ENCODE measurements at regions not wholly inside any gene's neighbourhood (a gene's known extent, or its start where the extent isn't known, plus 50 kb on each side); places are given as distances from the start of the nearest gene placed in this dataset.
"Not testable (repeated sequence)": the region's sequence is repeated elsewhere in the genome, so short reads cannot be mapped to it uniquely, and the experiment has no call there.

DNA sequence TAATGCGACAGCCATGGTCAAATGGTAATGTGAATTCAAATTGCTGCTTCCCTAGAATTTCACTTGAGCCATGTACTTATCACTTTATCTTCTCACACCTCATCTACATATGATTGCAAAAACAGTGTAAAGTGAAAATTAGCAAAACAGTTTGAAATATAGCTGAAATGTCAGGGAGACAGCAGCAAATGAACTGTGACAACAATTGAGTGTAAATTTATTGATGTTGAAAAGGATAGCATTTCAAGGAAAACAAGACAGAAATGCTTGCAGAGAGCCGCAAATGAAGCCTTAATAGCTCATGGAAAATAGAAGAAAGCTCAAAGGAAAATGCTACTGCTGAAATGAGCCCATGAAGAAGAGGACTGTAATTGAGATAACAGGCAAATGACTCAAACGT is 516.2 kb upstream of the POT1 start:
- DNase-seq = no peak

DNA sequence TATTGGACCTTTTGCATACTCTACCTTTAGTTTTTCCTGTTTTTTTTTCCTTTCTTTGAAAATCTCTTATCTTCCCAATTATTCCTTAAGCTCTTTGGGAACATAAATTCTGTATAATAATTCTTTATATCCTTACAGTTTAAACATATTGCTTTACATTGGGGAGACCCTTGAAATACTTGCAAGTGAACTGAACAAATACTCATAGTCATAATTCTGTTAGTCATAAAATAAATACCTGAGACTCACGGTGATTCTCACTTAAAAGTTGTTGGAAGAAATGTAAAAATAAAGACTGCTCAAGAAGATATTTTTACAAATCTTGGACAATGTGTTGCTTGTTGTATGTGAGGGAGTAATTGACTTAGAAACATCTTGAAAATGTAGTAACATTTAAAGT is 515.2 kb upstream of the POT1 start:
- no peak for DNase-seq

DNA sequence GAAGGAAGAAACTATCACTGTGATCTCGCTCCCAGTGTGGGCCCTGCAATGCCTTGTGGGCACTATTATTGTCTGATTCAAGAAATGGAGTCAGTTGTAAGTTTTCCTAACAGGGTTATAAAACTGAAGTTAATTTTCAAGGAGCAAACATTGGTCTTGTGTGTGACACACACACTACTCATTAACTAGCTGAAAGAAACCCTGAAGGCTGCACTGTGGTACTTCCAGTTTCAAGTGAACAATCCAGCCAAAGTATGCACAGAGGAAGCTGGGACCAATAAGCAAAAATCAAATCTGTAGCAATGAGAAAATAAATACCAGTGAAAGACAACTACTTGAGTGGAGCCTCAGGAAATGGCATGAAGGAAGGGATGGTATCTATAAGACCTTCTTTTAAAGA is 506.6 kb upstream of the POT1 start:
- DNase-seq = no peak

DNA sequence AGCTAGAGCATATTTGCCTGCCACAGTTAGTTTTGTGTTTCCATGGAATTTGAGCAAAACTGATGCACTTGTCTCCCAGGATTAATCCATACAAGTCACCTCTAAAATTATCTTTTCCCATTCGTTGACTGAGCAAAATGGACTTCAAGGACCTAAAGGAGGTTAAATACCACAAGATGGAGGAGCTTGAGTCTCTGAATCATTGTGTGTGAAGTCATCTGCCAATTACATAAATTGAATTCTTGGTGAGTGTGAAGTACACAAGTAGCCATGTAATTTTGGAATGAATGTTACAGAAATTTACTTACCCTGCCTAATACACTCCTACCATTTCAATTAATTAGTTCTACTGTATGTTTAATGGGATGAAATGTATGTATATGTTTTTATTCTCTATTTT is 501.7 kb upstream of the POT1 start:
- no peak for DNase-seq

GRCh38 chr7:125430013-125430412 is 500.4 kb upstream of the POT1 start:
- no peak for DNase-seq

DNA sequence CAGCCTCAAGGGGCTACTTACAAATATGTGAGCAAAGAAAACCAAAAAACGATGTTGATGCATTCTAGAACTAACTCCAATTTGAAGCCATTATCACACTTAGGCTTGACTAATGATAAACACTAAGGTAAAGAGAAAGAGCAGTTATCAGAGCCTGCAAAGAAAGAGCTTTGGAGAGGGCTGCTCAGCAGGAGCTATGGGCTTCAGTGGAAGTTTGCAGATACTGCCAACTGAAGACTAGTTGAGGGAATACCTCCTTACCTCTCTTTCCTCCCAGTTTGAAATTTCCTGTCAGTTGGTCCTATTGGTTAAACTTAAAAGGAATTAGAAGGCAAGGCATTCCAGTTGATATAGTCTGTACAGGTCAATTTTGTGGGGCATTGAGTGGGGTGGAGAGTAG is 498.1 kb upstream of the POT1 start:
- no peak for DNase-seq

- no peak for DNase-seq
These were observed 495.9 kb upstream of the POT1 start for GRCh38 chr7:125425506-125425905.

DNA sequence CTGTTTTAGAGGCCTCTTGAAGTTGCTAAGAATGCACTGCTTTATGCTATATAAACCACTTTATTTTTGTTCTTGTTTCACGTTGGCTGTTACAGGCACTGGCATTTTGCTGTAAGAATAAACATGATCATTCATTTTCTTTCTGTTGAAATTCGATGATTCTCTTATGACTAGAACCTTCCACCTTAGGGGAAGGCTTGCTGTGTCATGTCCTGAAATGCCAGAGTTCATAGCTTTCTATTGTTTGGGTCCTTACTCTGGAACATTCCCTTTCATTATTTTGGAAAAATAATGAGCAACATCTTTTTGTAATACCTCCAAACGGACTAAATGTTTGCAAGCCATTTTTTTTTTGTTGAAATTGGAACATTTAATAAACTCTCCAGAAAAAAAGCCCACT is 495.1 kb upstream of the POT1 start:
- no peak for DNase-seq

GRCh38 chr7:125423458-125424155 is 494.0 kb upstream of the POT1 start:
- DNase-seq = peak in 1 of 5 donors; percentile 60

GRCh38 chr7:125421407-125421806 is 491.8 kb upstream of the POT1 start:
- not testable (repeated sequence) for DNase-seq

- DNase-seq = no peak
These were observed 483.5 kb upstream of the POT1 start for GRCh38 chr7:125412890-125413665.

GRCh38 chr7:125409921-125410320 is 480.3 kb upstream of the POT1 start:
- DNase-seq = no peak

DNA sequence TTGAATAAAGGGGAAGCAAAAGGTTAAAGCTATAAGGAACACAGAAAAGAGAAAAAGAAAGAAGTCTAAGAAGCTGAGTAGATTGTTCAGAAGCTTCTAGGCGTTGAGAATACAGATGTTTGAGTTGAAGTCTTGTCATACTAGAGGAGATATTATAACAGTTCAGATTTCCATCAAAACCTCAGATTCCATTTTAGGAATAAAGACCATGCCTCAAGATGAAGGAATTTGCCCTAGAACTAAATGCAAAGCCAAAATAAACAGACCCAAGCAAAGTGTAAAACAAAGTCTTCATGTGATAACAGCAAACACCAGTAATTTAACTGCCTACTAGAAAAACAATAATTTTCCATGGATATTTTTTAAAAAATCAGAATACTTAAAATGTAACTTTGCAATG is 476.5 kb upstream of the POT1 start:
- DNase-seq = no peak

- DNase-seq = no peak
These were observed 469.8 kb upstream of the POT1 start for GRCh38 chr7:125399408-125399807.

DNA sequence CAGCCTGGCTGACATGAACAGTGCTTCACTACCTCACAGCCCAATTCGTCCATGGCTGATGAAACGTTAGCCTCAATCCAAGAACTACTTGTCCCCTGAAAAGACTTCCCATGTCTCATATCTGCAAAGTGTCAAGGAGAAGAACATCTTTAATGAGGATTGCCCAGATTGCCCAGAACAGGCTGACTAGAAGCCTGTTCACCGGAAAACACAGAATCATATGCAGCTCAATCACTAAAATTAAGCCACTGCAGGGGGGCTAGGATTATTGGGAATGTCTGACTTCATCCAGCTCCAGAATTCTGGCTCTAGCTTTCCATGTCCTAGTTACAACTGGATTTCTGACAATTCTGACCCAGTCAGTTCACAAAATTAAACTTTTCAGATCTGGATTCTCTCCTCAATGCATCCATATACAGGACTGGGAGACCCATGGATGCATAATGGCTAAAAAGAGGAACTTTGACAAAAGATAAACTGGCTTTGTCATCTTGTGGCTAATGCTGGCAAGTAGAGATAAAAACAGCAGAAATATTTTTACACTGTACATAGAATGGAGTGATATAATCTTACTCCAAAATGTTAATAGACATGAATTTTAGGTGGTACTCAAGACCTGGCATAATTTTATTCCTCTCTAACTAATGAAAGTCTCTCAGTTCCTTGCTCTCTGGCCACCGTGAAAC is 467.0 kb upstream of the POT1 start:
- no peak for DNase-seq

DNA sequence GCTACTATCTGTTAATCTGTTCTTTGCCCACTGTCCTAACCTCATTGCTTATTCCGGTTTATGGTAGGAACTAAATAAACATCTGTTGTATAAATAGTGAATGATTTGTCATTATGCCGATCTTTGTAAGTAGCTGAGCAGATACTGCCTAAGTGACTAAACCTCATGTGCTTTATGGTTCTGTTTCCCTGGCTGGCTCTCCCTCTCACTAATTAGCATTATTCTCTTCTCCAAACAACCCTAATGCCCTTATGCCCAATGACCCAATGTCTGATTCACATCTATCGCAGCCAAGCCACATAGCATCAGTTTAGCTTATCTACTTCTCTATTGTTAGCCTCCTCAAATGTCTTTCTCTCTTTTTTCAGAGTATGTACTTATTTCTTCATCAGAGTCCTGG is 462.3 kb upstream of the POT1 start:
- DNase-seq = no peak

- no peak for DNase-seq
These were observed 461.4 kb upstream of the POT1 start for GRCh38 chr7:125390981-125391380.

- DNase-seq = no peak
These were observed 456.6 kb upstream of the POT1 start for GRCh38 chr7:125386211-125386610.

- DNase-seq = no peak
These were observed 453.7 kb upstream of the POT1 start for GRCh38 chr7:125383324-125383723.

- no peak for DNase-seq
These were observed 452.8 kb upstream of the POT1 start for GRCh38 chr7:125382401-125382800.

DNA sequence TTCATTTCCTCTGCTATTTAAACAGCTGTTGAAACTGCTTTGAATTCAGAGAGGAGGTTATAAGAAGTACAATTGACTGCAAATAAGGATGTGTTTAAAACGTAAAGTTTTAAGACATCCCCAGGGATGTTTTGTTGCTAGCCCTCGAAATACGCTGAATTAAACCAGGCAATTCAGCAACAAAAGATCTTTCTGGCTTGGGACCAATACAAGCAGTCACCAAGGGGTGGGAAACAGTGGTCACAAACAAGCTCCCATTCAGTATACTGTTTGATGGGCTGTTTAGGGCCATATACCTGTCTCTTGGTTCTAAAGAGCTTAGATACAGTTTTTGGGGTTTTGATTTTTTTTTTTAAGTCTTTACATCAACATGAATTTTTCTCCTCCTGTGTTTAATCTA is 446.3 kb upstream of the POT1 start:
- no peak for DNase-seq

- no peak for DNase-seq
These were observed 440.9 kb upstream of the POT1 start for GRCh38 chr7:125370502-125370901.

DNA sequence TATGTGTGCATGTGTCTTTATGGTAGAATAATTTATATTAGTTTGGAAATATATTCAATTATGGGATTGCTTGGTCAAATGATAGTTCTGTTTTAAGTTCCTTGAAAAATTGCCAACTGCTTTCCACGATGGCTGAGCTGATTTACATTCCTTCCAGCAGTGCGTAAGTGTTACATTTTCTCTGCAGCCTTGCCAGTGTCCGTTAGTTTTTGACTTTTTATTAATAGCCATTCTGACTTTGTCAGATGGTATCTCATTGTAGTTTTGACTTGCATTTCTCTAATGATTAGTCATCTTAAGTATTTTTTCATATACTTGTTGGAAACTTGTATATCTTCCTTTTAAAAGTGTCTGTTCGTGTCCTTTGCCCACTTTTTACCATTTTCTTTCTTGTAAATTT is 434.2 kb upstream of the POT1 start:
- no peak for DNase-seq

GRCh38 chr7:125358551-125359167 is 429.0 kb upstream of the POT1 start:
- DNase-seq = no peak
